ENCODE measurements at regions not wholly inside any gene's neighbourhood (a gene's known extent, or its start where the extent isn't known, plus 50 kb on each side); places are given as distances from the start of the nearest gene placed in this dataset.

- no peak overlapping the region for H3K4me3 ChIP-seq (ENCODE audit: control insufficient read depth, low read depth, low read length)
- DNase-seq (ENCODE audit: low read depth), result no peak
- no peak for TF ChIP-seq CTCF (IDR thresholded peaks at IDR 0.05; ENCODE audit: control insufficient read depth, insufficient read depth, low read depth, low read length, missing control alignments)
These were observed 772.3 kb downstream of the BRD1 start for GRCh38 chr22:49055406-49055805.

- DNase-seq (ENCODE audit: low read depth), result no peak
- no peak overlapping the region for H3K4me3 ChIP-seq (ENCODE audit: control insufficient read depth, low read depth, low read length)
- no peak for TF ChIP-seq CTCF (IDR thresholded peaks at IDR 0.05; ENCODE audit: control insufficient read depth, insufficient read depth, low read depth, low read length, missing control alignments)
These were observed 774.1 kb downstream of the BRD1 start for GRCh38 chr22:49053578-49053977.

GRCh38 chr22:49052560-49052959, 775.1 kb downstream of the BRD1 start:
- DNase-seq (ENCODE audit: low read depth), result no peak
- no peak for TF ChIP-seq CTCF (IDR thresholded peaks at IDR 0.05; ENCODE audit: control insufficient read depth, insufficient read depth, low read depth, low read length, missing control alignments)
- no peak overlapping the region for H3K4me3 ChIP-seq (ENCODE audit: control insufficient read depth, low read depth, low read length)

GRCh38 chr22:49052023-49052538, 775.6 kb downstream of the BRD1 start:
- no peak for TF ChIP-seq CTCF (IDR thresholded peaks at IDR 0.05; ENCODE audit: control insufficient read depth, insufficient read depth, low read depth, low read length, missing control alignments)
- no peak overlapping the region for H3K4me3 ChIP-seq (ENCODE audit: control insufficient read depth, low read depth, low read length)
- DNase-seq (ENCODE audit: low read depth), result no peak

- no peak for DNase-seq (ENCODE audit: low read depth)
- TF ChIP-seq CTCF (IDR thresholded peaks at IDR 0.05; ENCODE audit: control insufficient read depth, insufficient read depth, low read depth, low read length, missing control alignments), result no peak
- H3K4me3 ChIP-seq (ENCODE audit: control insufficient read depth, low read depth, low read length), result no peak overlapping the region
These were observed 776.1 kb downstream of the BRD1 start for GRCh38 chr22:49051491-49052022.

- no peak overlapping the region for H3K4me3 ChIP-seq (ENCODE audit: control insufficient read depth, low read depth, low read length)
- no peak for DNase-seq (ENCODE audit: low read depth)
- no peak for TF ChIP-seq CTCF (IDR thresholded peaks at IDR 0.05; ENCODE audit: control insufficient read depth, insufficient read depth, low read depth, low read length, missing control alignments)
These were observed 778.0 kb downstream of the BRD1 start for GRCh38 chr22:49049691-49050090.

GRCh38 chr22:49048591-49048990, 779.1 kb downstream of the BRD1 start:
- no peak for TF ChIP-seq CTCF (IDR thresholded peaks at IDR 0.05; ENCODE audit: control insufficient read depth, insufficient read depth, low read depth, low read length, missing control alignments)
- H3K4me3 ChIP-seq (ENCODE audit: control insufficient read depth, low read depth, low read length), result no peak overlapping the region
- no peak for DNase-seq (ENCODE audit: low read depth)

Measured in AG09309 (cell line).